NCI-H1105 treated with DMSO at 0.1 percent for 48 hours (cell line): ENCODE measurements at regions not wholly inside any gene's neighbourhood (a gene's known extent, or its start where the extent isn't known, plus 50 kb on each side); places are given as distances from the start of the nearest gene placed in this dataset.

Experiments
- DNase-seq: peaks from one replicate; lab custom pipeline; 2025; lab: John Stamatoyannopoulos, UW

- DNase-seq = no peak
Observed at GRCh38 chr12:92492995-92493394, 209.8 kb upstream of the PLEKHG7 start.

- DNase-seq = no peak
Observed at GRCh38 chr12:92492291-92492690, 210.5 kb upstream of the PLEKHG7 start.

- no peak for DNase-seq
Observed at GRCh38 chr12:92489781-92490180, 213.0 kb upstream of the PLEKHG7 start.

- no peak for DNase-seq
Observed at GRCh38 chr12:92488735-92489134, 214.1 kb upstream of the PLEKHG7 start.

- DNase-seq = no peak
Observed at GRCh38 chr12:92487138-92487485, 215.7 kb upstream of the PLEKHG7 start.

GRCh38 chr12:92486443-92487137, 216.2 kb upstream of the PLEKHG7 start:
- no peak for DNase-seq

GRCh38 chr12:92485351-92486348, 217.1 kb upstream of the PLEKHG7 start:
- no peak for DNase-seq

GRCh38 chr12:92482599-92482998, 220.2 kb upstream of the PLEKHG7 start:
- no peak for DNase-seq

GRCh38 chr12:92481066-92481465, 221.7 kb upstream of the PLEKHG7 start:
- DNase-seq = no peak

GRCh38 chr12:92478692-92479091, 224.1 kb upstream of the PLEKHG7 start:
- DNase-seq = no peak

- no peak for DNase-seq
Observed at GRCh38 chr12:92476844-92477243, 225.9 kb upstream of the PLEKHG7 start.

GRCh38 chr12:92473564-92473963, 229.2 kb upstream of the PLEKHG7 start:
- DNase-seq = no peak

- DNase-seq = no peak
Observed at GRCh38 chr12:92472201-92472600, 230.6 kb upstream of the PLEKHG7 start.

- DNase-seq = no peak
Observed at GRCh38 chr12:92471551-92471950, 231.2 kb upstream of the PLEKHG7 start.

- DNase-seq = no peak
Observed at GRCh38 chr12:92470608-92471021, 232.2 kb upstream of the PLEKHG7 start.

- DNase-seq = no peak
Observed at GRCh38 chr12:92469837-92470236, 233.0 kb upstream of the PLEKHG7 start.

GRCh38 chr12:92468358-92469020, 234.3 kb upstream of the PLEKHG7 start:
- no peak for DNase-seq

GRCh38 chr12:92467886-92468285, 234.9 kb upstream of the PLEKHG7 start:
- no peak for DNase-seq

- DNase-seq = peak; percentile 9
Observed at GRCh38 chr12:92466391-92467305, 236.1 kb upstream of the PLEKHG7 start.

GRCh38 chr12:92465786-92466295, 236.9 kb upstream of the PLEKHG7 start:
- DNase-seq = no peak

GRCh38 chr12:92464911-92465310, 237.9 kb upstream of the PLEKHG7 start:
- no peak for DNase-seq
